GM23338 (cell line): ENCODE measurements at regions not wholly inside any gene's neighbourhood (a gene's known extent, or its start where the extent isn't known, plus 50 kb on each side); places are given as distances from the start of the nearest gene placed in this dataset.

Experiments used
- ATAC-seq: fragments of 200-7000 bp; cut with Tn5 transposase; 3 replicates; pipeline ENCODE4 v1.9.1; 2020
- DNase-seq: peaks from one replicate; pipeline ENCODE4 v3.0.0-alpha.2; 2015; ENCODE audit warnings: low spot score
- H2AFZ ChIP-seq: fragments of 200-600 bp; sonication (generic); 2 replicates; pipeline ENCODE4 v1.8.0; 2016; ENCODE audit warnings: antibody characterized with exemption, mild to moderate bottlenecking, moderate library complexity
- H3F3A ChIP-seq: fragments of 200-600 bp; sonication (generic); replicated peaks from 2 replicates; pipeline ENCODE4 v1.8.0; 2017; ENCODE audit warnings: antibody characterized with exemption, mixed run types, low read depth
- H3K27ac ChIP-seq: fragments of 200-600 bp; sonication (generic); 2 replicates; pipeline ENCODE4 v1.6.1; 2016; ENCODE audit warnings: low read depth
- H3K27me3 ChIP-seq: fragments of 200-600 bp; sonication (generic); 2 replicates; pipeline ENCODE4 v1.8.0; 2016; ENCODE audit warnings: mild to moderate bottlenecking, mixed run types, moderate library complexity; ENCODE audit not compliant: insufficient read depth
- H3K36me3 ChIP-seq: fragments of 200-600 bp; sonication (generic); 2 replicates; pipeline ENCODE4 v1.8.0; 2016; ENCODE audit warnings: mild to moderate bottlenecking; ENCODE audit not compliant: insufficient read depth
- H3K4me1 ChIP-seq: fragments of 200-600 bp; sonication (generic); 2 replicates; pipeline ENCODE4 v1.8.0; 2016; ENCODE audit warnings: mild to moderate bottlenecking, moderate library complexity; ENCODE audit not compliant: insufficient read depth
- H3K4me2 ChIP-seq: fragments of 200-600 bp; sonication (generic); 2 replicates; pipeline ENCODE4 v1.7.1; 2017; ENCODE audit warnings: mixed run types
- H3K4me3 ChIP-seq: fragments of 200-600 bp; sonication (generic); 2 replicates; pipeline ENCODE4 v1.6.1; 2016; ENCODE audit warnings: mixed run types
- H3K79me2 ChIP-seq: fragments of 200-600 bp; sonication (generic); replicated peaks from 2 replicates; pipeline ENCODE4 v1.8.0; 2017; ENCODE audit warnings: mild to moderate bottlenecking; ENCODE audit not compliant: insufficient read depth
- H3K9me2 ChIP-seq: fragments of 200-600 bp; sonication (generic); 2 replicates; pipeline ENCODE4 v1.8.0; 2017; ENCODE audit not compliant: insufficient read depth
- H4K20me1 ChIP-seq: fragments of 200-600 bp; sonication (generic); replicated peaks from 2 replicates; pipeline ENCODE4 v1.8.0; 2017; ENCODE audit warnings: mild to moderate bottlenecking; ENCODE audit not compliant: insufficient read depth
- H3K27ac Mint-ChIP-seq: 2 replicates; pipeline ENCODE4 v1.8.0; 2020; ENCODE audit warnings: inconsistent platforms, mild to moderate bottlenecking, moderate library complexity, mixed read lengths
- H3K27me3 Mint-ChIP-seq: 3 replicates; pipeline ENCODE4 v1.8.0; 2022; ENCODE audit warnings: low read depth, mild to moderate bottlenecking, moderate library complexity, mixed read lengths, inconsistent platforms; ENCODE audit not compliant: insufficient read depth, poor library complexity
- H3K36me3 Mint-ChIP-seq: 3 replicates; pipeline ENCODE4 v1.8.0; 2021; ENCODE audit warnings: low read depth, mild to moderate bottlenecking, inconsistent platforms, moderate library complexity, mixed read lengths
- H3K4me1 Mint-ChIP-seq: 3 replicates; pipeline ENCODE4 v1.8.0; 2020; ENCODE audit warnings: mild to moderate bottlenecking, inconsistent platforms, mixed read lengths
- H3K4me3 Mint-ChIP-seq: 3 replicates; pipeline ENCODE4 v1.8.0; 2021; ENCODE audit warnings: moderate library complexity, mild to moderate bottlenecking, inconsistent platforms, mixed read lengths
- H3K9me3 Mint-ChIP-seq: 3 replicates; pipeline ENCODE4 v1.8.0; 2020; ENCODE audit warnings: moderate library complexity, mild to moderate bottlenecking, inconsistent platforms, mixed read lengths
- CREB1 ChIP-seq: fragments of 250-450 bp; sonication (Bioruptor Pico); IDR thresholded peaks from 2 replicates; pipeline ENCODE4 v1.5.0; 2020; ENCODE audit warnings: low read depth, mild to moderate bottlenecking, moderate library complexity
- CTCF ChIP-seq, 2 experiments: fragments of 200-600 bp in 1 of 2; sonication (generic) in 1 of 2; conservative IDR thresholded peaks; 2 replicates each; pipeline versions ENCODE4 v1.5.1 to v1.6.1; 2016 to 2017; ENCODE audit warnings: antibody characterized with exemption in 2 of 2, low read depth in 2 of 2, mild to moderate bottlenecking in 2 of 2, moderate library complexity in 1 of 2
- EZH2 ChIP-seq: fragments of 200-600 bp; sonication (generic); IDR thresholded peaks from one replicate; pipeline ENCODE4 v1.8.0; 2017; ENCODE audit warnings: antibody characterized with exemption, mild to moderate bottlenecking, low read depth; ENCODE audit not compliant: unreplicated experiment
- EZH2phosphoT487 ChIP-seq: fragments of 200-600 bp; sonication (generic); IDR thresholded peaks from one replicate; pipeline ENCODE4 v1.8.1; 2018; ENCODE audit warnings: antibody characterized with exemption; ENCODE audit not compliant: unreplicated experiment
- JUNB ChIP-seq: IDR thresholded peaks from one replicate; pipeline ENCODE4 v1.6.1; 2016; ENCODE audit warnings: antibody characterized with exemption; ENCODE audit not compliant: unreplicated experiment
- NANOG ChIP-seq: IDR thresholded peaks from 2 replicates; pipeline ENCODE4 v1.6.1; 2016; ENCODE audit warnings: antibody characterized with exemption, borderline replicate concordance
- POLR2AphosphoS5 ChIP-seq: IDR thresholded peaks from 2 replicates; pipeline ENCODE4 v1.6.1; 2016; ENCODE audit warnings: antibody characterized with exemption, low read depth
- REST ChIP-seq: IDR thresholded peaks from one replicate; pipeline ENCODE4 v1.6.1; 2018; ENCODE audit warnings: antibody characterized with exemption; ENCODE audit not compliant: unreplicated experiment
- STAT1 ChIP-seq: IDR thresholded peaks from one replicate; pipeline ENCODE4 v1.6.1; 2016; ENCODE audit warnings: antibody characterized with exemption; ENCODE audit not compliant: unreplicated experiment
- ZNF114 ChIP-seq: fragments of 250-450 bp; sonication (Bioruptor Pico); IDR thresholded peaks from 2 replicates; pipeline ENCODE4 v1.5.0; 2020; ENCODE audit warnings: mild to moderate bottlenecking, moderate library complexity
- ZNF331 ChIP-seq: fragments of 250-450 bp; sonication (Bioruptor Pico); IDR thresholded peaks from 2 replicates; pipeline ENCODE4 v1.5.0; 2020; ENCODE audit warnings: low read depth, mild to moderate bottlenecking, moderate library complexity
- TF ChIP-seq, protein P1 (sequence below): IDR thresholded peaks from 2 replicates; pipeline ENCODE4 v1.6.1; 2016; ENCODE audit warnings: antibody characterized with exemption

DNA sequence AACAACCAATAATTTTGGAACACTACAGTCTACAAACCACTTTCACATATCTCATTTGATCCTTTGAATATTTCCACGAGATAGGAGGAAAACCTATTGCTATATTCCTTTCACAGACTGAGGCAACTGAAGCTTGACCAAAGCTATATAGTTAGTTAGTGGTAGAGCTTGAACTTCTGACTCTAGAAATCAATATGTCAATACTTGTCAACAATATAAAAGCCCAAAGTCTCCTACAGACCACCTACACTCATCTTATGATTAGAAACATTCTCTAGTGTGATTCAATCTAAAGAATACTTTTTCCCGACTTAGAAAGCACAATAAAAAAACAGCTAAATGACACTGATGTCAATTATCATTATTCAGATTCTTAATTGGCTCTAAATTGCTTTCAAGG, 139.4 kb downstream of the RPS29 start:
- Histone ChIP-seq H3K4me2 (0 out of 2 replicates have a peak overlapping the region, but pooled peaks have one; percentile 9), H4K20me1 (no peaks in the 10 kb centered on the region), H3K9me2 (no peaks in the 10 kb centered on the region), H3K4me3 (no peak overlapping the region), H3K27me3 (no peaks in the 10 kb centered on the region), H3K79me2 (no peaks in the 10 kb centered on the region), H3K27ac (no peak overlapping the region), H3K36me3 (no peaks in the 10 kb centered on the region), H2AFZ (peak overlapping the region; percentile 31; the same call in 1 of the 2 replicates), H3K4me1 (peaks cover 25% of the 10 kb centered on the region), H3F3A (no peaks in the 10 kb centered on the region)
- ATAC-seq (no peak), DNase-seq (no peak)
- H3K27ac Mint-ChIP-seq = 0 out of 2 replicates have a peak overlapping the region, but pooled peaks have one; percentile 20
- H3K27me3 Mint-ChIP-seq = no peaks in the 10 kb centered on the region
- peaks cover 9% of the 10 kb centered on the region; the same call in 2 of the 3 replicates for H3K9me3 Mint-ChIP-seq
- peaks cover 6% of the 10 kb centered on the region for H3K36me3 Mint-ChIP-seq
- peaks cover 24% of the 10 kb centered on the region for H3K4me1 Mint-ChIP-seq
- no peak overlapping the region for H3K4me3 Mint-ChIP-seq
- no peak for TF ChIP-seq JUNB
- TF ChIP-seq ZNF331 (CRISPR knock-in tag) = no peak
- no peak for TF ChIP-seq POLR2AphosphoS5
- no peak for TF ChIP-seq NANOG
- no peak for TF ChIP-seq STAT1
- no peak for TF ChIP-seq CREB1 (CRISPR knock-in tag)
- TF ChIP-seq EZH2phosphoT487 = no peak
- no peak for TF ChIP-seq EZH2
- no peak for TF ChIP-seq CTCF (conservative IDR thresholded peaks at IDR 0.05; ENCODE audit: low read depth in 2 of 2)
- TF ChIP-seq, protein P1, sequence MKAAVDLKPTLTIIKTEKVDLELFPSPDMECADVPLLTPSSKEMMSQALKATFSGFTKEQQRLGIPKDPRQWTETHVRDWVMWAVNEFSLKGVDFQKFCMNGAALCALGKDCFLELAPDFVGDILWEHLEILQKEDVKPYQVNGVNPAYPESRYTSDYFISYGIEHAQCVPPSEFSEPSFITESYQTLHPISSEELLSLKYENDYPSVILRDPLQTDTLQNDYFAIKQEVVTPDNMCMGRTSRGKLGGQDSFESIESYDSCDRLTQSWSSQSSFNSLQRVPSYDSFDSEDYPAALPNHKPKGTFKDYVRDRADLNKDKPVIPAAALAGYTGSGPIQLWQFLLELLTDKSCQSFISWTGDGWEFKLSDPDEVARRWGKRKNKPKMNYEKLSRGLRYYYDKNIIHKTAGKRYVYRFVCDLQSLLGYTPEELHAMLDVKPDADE = no peak

- Histone ChIP-seq H3K4me1 (no peaks in the 10 kb centered on the region), H3K9me2 (peaks cover 10% of the 10 kb centered on the region), H3K4me3 (no peak overlapping the region), H3K36me3 (no peaks in the 10 kb centered on the region), H3F3A (no peaks in the 10 kb centered on the region), H3K27ac (no peak overlapping the region), H2AFZ (no peak overlapping the region), H3K79me2 (no peaks in the 10 kb centered on the region), H3K4me2 (no peak overlapping the region), H3K27me3 (no peaks in the 10 kb centered on the region), H4K20me1 (no peaks in the 10 kb centered on the region)
- DNase-seq = no peak
- Mint-ChIP-seq H3K27me3 (no peaks in the 10 kb centered on the region), H3K36me3 (no peaks in the 10 kb centered on the region), H3K27ac (no peak overlapping the region), H3K4me1 (no peaks in the 10 kb centered on the region), H3K9me3 (no peaks in the 10 kb centered on the region; the same call in 1 of the 3 replicates), H3K4me3 (no peak overlapping the region)
- no peak for ATAC-seq
- TF ChIP-seq, protein P1 = no peak
- TF ChIP-seq EZH2 (no peak), REST (no peak), NANOG (no peak), STAT1 (no peak), ZNF114 (CRISPR knock-in tag) (no peak), POLR2AphosphoS5 (no peak), EZH2phosphoT487 (no peak), JUNB (no peak), CREB1 (CRISPR knock-in tag) (no peak), CTCF (conservative IDR thresholded peaks at IDR 0.05; ENCODE audit: low read depth in 2 of 2) (no peak), ZNF331 (CRISPR knock-in tag) (no peak)
Observed at GRCh38 chr14:49438256-49438770, 147.9 kb downstream of the RPS29 start.
